Ishikawa (cell line): ENCODE measurements at regions not wholly inside any gene's neighbourhood (a gene's known extent, or its start where the extent isn't known, plus 50 kb on each side); places are given as distances from the start of the nearest gene placed in this dataset.

Source experiments
- CEBPB ChIP-seq: IDR thresholded peaks from 2 replicates; pipeline ENCODE4 v1.6.1; 2012
- CREB1 ChIP-seq: IDR thresholded peaks from 2 replicates; pipeline ENCODE4 v1.6.1; 2012; ENCODE audit warnings: low read depth
- EGR1 ChIP-seq: IDR thresholded peaks from 2 replicates; pipeline ENCODE4 v1.6.1; 2012
- EP300 ChIP-seq: IDR thresholded peaks from 2 replicates; pipeline ENCODE4 v1.6.1; 2012; ENCODE audit warnings: borderline replicate concordance
- FOXM1 ChIP-seq: IDR thresholded peaks from 2 replicates; pipeline ENCODE4 v1.6.1; 2012; ENCODE audit warnings: low read depth, borderline replicate concordance
- MAX ChIP-seq: IDR thresholded peaks from 2 replicates; pipeline ENCODE4 v1.6.1; 2012
- NFIC ChIP-seq: IDR thresholded peaks from 2 replicates; pipeline ENCODE4 v1.6.1; 2012
- RAD21 ChIP-seq: IDR thresholded peaks from 2 replicates; pipeline ENCODE4 v1.6.1; 2012; ENCODE audit warnings: low read depth
- REST ChIP-seq: IDR thresholded peaks from 2 replicates; pipeline ENCODE4 v1.6.1; 2012; ENCODE audit warnings: low read depth, mild to moderate bottlenecking
- TAF1 ChIP-seq: IDR thresholded peaks from 2 replicates; pipeline ENCODE4 v1.6.1; 2012; ENCODE audit warnings: low read depth, mild to moderate bottlenecking
- TCF12 ChIP-seq: IDR thresholded peaks from 2 replicates; pipeline ENCODE4 v1.6.1; 2012; ENCODE audit warnings: low read depth
- TEAD4 ChIP-seq: IDR thresholded peaks from 2 replicates; pipeline ENCODE4 v1.6.1; 2012
- USF1 ChIP-seq: IDR thresholded peaks from 2 replicates; pipeline ENCODE4 v1.6.1; 2012
- YY1 ChIP-seq: IDR thresholded peaks from 2 replicates; pipeline ENCODE4 v1.6.1; 2012; ENCODE audit warnings: low read depth
- ZBTB7A ChIP-seq: IDR thresholded peaks from 2 replicates; pipeline ENCODE4 v1.6.1; 2012; ENCODE audit warnings: low read depth

DNA sequence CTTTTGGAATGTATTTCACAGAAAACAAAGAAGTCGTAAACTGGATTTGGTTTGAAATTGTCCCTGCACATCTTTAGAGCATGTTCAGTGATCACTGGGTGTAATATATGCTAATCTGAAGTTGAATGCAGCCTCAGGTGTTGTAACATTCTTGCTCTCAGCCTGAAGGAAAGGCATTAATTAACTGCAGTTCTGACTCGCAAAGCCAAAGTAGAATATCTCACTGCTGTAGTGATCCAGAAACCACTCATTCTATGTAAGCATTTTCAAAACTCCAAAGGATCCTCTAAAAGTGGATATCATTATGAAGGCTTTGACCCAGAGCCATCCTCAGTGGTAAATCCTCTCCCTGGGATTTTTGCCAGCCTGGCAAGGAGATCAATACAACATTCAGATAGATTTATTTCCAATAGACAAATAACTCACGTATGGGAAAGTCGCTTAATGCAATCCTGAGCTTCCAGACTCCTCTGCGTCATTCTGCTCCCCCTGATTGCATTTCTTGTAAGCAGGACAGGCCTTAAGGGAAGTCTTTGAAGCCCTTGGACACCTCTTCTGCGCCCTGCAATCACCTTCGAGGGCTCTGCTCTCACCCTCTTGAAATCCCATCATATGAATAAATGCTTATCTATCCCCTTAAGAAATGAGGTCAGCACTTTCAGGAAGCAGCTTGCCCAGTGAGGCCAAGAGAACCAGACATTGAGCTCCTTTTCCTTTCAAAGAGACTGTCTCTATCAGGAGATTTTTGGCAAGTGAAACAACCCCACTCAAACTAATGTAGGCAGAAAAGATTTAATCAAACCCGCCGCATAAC lies 301.7 kb upstream of the NBEA start:
- no peak for TF ChIP-seq USF1
- TF ChIP-seq CREB1, result no peak
- TF ChIP-seq FOXM1, result no peak
- TF ChIP-seq CEBPB, result no peak
- no peak for TF ChIP-seq TEAD4
- TF ChIP-seq NFIC, result no peak
- no peak for TF ChIP-seq MAX
- no peak for TF ChIP-seq REST
- TF ChIP-seq TCF12, result no peak
- no peak for TF ChIP-seq EP300
- TF ChIP-seq RAD21, result no peak

GRCh38 chr13:34640993-34641330 lies 301.1 kb upstream of the NBEA start:
- TF ChIP-seq REST, result no peak
- TF ChIP-seq CEBPB, result no peak
- TF ChIP-seq MAX, result no peak
- TF ChIP-seq EP300, result no peak
- TF ChIP-seq ZBTB7A, result no peak
- TF ChIP-seq RAD21, result no peak
- TF ChIP-seq FOXM1, result no peak

DNA sequence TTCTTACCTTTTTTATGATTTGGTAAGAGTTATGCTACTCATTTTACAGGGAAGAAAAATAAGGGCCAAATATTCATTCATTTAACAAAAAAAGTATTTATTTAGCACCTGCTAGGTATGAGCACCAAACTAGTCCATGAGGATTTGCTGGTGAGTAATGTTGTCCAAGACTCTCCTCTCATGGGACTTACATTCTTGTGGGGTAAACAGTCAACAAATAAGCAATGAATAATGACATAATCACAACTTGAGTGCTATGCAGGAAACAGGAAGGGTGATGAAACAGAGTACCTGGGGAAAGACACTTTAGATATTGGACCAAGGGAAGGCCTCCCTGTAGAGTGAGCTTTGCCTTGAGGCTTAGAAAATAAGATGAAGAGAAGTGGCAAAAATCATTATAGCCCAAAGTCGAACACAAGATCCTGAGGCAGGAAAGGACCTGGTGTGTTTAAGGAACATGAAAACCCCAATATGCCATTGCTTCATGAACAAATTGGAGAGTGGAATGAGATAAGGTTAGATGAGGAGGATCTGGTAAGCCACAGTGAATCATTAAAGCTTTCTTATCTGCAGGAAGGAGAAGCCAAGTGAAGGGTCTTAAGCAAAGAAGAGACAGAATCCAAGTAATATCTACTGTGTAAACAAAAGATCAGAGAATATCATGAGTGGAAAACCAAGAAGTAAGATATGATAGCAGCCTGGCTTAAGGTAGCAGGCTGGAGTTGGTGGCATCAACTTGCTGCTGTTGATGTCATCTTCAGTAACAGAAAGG lies 294.5 kb upstream of the NBEA start:
- TF ChIP-seq CREB1 (no peak), NFIC (no peak), TEAD4 (no peak), ZBTB7A (no peak), TAF1 (no peak), REST (no peak), CEBPB (no peak), FOXM1 (no peak), TCF12 (no peak), USF1 (no peak), EP300 (no peak), MAX (no peak), YY1 (no peak), RAD21 (no peak), EGR1 (no peak)

- TF ChIP-seq YY1 (no peak), RAD21 (no peak), NFIC (no peak), EGR1 (no peak), CEBPB (no peak), TAF1 (no peak), ZBTB7A (no peak), EP300 (no peak), TEAD4 (no peak), REST (no peak), TCF12 (no peak), FOXM1 (no peak)
These were observed 287.9 kb upstream of the NBEA start for GRCh38 chr13:34654203-34654602.
